ENCODE measurements at regions not wholly inside any gene's neighbourhood (a gene's known extent, or its start where the extent isn't known, plus 50 kb on each side); places are given as distances from the start of the nearest gene placed in this dataset.

DNA sequence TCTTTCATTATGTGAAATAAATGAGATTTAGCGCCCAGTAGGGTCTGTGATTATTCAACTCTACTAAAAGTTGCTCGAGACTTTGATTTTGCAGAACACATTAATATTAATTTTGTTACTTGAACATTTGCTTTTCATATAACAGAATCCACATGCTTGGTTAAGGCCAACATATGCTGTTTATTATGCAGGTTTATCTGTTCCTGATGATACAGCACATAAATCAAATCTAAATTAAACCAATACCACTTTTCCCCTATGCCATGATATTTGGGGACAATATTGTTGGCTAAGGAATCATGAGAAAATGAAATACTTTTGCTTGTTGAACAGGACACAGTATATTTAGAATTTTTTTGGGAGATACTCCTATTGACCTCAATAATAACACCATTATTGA is 291.1 kb downstream of the USP25 start:
- DNase-seq: no peak

DNA sequence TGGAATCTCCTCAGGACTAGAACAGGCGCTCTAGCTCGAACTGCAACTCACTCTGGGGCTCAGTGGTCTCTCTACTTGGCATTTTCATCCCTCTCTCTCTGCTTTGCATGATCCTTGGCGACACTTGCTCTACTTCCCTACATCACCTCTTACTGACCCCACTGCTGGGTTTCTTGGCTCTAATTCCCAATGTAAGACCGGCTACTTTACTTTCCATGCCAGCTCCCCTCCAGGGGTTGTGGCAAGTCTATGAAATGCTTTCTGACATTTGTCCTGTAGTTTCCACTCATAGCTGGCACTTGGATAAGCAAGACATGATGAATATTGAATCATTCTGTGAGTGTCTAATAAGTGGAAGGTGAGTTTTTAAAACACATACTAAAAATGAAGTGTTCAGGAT is 292.3 kb downstream of the USP25 start:
- DNase-seq: no peak

DNA sequence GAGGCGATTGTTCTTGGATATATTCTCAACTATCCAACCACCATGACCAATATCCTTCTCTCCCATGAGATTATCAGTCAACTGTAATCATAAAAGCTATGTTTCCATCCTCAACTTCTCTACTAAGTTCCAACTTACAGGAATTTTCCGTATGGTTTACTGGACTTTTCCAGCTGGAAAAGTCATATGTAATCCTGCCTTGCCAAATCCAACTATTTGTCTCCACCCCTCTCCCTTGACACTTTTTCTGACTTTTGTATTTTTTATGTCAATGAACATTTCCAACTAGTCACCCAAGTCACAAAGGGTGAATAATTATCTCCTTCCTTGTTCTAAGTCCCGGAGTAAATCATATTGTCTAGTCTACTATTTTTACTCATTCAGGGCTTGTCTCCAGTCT is 293.1 kb downstream of the USP25 start:
- DNase-seq: no peak

DNA sequence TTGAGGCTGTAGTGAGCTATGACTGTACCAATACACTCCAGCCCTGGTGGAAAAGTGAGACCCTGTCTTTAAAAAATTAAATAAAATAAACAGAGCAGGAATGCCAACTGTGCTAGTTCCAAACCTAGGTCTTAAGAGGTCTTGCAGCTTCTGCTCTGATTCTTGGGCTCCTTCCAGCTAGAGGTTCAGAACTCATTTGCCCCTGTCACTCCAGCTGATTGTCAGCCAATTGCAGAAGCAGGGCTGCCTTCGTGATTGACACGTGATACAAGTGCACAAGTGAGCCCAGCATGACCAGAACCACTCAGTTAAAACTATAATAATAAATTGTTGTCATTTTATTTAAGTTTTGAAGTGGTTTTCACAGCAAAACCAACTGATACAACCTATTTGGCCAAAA is 298.4 kb downstream of the USP25 start:
- no peak for DNase-seq

DNA sequence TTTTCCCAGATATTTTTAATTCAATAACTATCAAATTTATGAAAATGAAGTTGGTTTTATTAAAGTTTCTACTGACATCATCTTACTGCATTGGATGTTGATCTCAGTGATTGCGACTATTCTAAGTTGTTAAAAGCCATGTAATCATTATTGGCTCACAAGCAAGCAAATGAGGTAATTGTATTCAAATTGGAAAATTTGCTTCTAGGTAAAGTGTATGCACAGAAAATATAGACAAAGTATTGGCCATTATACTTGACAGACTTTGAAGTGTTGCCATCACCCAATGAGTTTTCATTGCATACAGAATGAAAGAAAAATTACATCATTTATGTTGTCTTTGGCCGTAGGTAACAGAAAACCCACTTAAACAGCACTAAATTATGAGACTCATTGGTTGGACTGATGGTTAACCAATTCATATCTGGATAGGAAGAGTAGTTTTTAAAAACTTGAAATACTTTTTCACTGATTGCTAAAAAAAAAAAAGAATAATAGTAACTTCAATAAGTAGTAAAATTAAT is 299.2 kb downstream of the USP25 start:
- DNase-seq: no peak

DNA sequence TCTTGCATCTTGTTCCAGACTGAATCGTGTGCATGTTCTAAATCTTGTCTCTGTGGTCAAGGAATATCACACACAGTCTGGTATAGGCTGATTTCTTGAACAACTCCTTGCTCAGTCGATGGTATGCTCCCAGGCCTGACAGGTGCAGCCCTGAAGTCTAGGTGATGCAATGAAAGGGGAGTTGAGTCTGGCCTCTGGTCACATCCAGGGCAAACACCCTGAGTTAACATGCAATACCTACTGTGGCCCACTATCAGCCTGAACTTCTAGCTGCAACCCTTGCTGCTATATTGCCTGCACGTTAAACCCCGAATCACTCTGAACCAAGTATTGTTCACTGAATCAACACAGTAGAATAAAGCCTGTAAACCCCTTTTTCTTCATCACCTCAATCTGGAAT is 303.4 kb downstream of the USP25 start:
- no peak for DNase-seq

DNA sequence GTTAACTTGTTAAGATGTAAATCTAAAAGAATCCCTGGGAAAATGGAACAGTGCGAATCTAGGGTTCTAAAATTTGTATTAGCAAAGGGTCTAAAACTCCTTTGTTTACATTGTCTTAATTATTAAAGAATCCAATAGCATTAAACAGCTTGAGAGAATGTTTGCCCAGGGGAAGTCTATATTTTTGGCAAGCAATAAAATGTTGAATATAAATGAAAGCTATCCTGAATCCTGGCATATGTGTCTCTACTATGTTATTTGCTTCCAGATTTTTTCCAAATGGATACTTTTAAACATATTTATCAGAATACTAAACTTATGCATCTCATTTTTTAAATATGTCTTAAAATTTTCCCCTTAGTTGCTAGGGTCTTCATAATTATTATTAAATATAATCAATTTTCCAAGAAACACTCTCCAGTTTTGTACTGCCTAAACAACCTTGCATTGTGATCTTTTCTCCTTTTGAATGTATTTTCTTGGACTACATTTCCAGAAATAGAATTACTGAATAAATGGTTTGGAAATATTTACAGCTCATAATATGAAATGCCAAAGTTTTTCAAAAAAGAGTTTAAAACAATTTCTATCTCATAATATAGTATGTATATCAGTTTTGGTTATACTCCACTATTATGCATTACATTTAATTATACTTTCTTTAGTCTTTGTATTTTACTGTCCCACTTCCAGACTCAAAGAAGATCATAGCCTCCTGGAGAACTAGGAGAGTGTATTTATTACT is 304.8 kb downstream of the USP25 start:
- no peak for DNase-seq

DNA sequence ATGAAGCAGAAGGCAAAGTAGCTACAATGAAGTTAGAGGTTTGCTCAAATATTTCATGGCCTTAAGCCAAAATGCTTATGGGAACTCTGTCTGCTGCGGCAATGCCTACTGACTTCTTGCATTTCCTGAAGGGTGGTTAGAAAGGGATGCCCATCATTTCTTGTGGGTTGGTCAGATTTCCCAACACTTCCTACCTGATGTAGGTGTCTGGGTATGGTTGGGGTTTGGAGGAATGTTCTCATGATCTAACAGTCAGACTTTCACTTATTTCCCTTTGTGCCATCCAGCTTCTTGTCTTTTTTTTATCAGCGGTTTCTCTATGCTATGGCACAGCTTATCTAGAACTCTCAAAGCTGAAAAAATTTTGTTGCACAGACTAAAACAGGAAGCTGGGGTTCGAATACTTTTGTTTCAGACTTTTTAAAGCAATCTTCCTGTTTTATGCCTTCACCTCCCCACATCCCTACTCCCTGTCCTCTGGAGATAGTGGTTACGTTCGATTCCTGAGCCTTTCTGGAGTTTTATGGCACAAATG is 307.7 kb downstream of the USP25 start:
- DNase-seq: no peak

DNA sequence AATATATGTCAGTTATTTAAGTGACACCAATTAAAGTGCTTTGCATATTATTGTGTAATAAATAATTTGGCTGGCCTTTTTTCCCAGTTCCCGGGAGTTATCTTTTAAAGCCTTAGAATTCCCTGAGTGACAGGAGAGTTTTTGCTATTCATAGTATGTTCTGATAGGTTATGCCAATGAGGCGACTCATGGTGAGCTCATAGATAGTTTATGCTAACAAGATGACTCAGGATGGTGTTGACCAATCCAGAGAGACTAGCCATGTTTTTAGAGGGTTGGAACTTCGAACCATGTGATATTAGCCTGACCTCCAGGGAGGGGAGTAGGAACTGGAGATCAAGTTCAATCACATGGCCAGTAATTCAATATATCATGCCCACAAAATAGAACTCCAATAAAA is 310.8 kb downstream of the USP25 start:
- DNase-seq: no peak

DNA sequence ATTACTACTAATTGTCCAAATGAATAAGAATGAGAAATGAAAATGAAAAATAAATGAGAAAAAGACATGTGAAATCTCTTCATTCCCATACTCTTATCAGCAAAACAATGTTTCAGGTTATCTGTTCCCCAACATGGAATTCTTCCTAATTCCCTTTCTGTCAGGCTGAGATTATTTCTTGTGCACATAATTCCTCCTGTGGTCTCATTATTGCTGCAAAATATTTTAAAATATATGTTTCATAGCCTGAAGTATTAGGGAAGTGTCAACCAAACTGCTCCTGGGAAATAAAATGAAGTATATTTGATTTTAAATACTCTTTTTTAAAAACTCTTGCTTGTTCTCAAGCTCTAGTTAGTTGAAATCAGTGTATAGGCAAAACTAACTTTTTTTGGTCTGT is 314.9 kb downstream of the USP25 start:
- no peak for DNase-seq

DNA sequence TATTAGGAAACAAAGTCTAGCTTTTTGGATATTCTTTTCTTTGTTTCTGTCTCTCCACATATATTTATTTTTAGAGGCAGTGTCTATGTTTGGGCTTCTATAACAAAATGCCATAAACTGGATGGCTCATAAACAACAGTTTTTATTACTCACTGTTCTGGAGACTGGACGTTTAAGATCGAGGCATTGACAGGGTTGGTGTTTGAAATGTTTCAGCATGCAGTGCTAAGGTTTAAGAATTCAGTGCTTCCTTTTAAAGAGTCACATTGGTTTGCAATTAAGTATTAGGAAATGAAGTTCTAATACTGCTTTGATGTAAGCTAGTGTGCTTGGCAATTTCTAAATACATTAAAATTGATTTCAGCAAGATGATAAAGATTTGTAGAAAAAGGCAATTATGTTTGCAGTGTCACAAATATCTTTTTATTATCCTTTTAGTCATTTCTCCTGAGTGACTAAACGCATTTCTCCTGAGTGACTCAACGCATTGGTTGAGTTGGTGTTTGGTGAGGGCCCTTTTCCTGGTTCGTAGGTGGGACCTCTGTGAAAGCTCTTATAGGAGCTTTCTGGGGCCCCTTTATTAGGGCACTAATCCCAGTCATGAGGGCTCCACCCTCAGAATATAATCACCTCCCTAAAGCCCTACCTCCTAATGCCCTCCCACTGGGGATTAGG is 317.0 kb downstream of the USP25 start:
- DNase-seq: no peak

DNA sequence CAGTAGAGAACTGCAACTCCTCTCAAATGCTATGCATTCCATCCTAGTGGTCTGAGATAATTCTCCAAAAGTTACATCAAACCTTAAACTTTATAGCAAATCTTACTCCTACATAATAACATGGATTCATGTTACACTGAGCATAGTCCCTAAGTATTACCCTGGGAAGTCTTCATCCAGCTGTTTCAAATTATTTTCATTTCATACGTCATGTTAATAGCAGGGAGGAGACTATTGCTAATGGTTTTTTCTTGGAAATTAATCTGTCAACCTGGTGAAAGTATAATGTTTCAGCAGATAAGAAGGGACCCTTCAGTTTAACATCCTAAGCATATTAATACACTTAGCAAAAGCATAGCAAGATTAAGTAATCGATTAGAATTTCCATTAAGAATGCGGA is 318.1 kb downstream of the USP25 start:
- no peak for DNase-seq

DNA sequence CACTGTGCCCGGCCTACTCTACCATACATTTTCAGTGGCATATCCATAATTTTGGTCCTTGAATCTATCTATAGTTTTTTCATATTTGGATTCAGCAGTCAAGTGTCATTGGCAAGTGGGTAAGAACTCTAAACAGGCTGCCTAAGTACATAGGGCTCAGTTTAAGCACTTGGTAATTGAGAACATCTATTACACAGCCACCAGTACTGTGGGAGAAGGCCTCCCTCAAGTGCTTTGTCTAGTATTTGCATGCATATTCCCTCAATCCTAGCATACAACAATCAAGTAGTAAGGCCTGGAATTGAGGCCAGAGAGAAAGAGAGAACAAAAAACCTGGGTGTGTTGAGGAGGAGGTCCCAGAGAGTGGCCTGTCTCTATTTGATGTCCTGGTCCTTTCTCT is 325.2 kb downstream of the USP25 start:
- no peak for DNase-seq

DNA sequence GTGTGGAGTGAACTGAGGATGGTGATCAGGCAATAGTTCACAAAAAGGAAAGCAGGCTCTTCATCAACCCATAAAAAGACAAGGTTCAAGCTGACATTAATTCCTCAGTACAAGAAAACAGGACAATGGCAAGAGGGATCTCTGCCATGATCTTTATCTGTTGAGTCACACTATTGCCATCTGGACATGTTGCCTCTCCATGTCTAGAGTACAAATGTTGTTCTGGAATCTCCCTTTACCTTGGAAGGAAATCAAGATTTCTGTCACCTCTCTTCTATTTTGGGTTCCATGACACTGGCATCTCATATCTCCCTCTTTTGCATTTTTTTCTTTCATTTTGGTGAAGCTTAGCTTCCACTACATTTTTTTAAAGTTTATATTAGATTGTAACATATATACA is 329.1 kb downstream of the USP25 start:
- DNase-seq: no peak

DNA sequence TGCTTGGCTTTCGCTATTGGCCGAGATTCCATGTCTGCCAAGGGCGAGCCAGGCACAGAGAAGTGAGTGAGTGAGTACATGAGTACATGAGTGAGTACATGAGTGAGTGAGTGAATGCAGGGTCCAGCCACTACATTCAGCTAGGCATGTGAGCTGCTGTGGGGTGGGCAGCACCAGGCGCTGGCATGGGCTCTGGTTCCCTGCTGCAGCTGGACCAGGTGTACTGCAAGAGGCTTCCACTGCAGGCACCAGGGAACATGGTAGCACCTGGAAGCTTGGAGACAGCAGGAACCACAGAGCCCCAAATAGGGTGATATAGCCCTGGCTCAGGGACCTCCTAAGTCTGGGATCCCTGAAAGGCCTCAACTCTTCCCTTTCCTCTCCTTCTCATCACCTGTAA is 330.2 kb downstream of the USP25 start:
- DNase-seq: no peak

DNA sequence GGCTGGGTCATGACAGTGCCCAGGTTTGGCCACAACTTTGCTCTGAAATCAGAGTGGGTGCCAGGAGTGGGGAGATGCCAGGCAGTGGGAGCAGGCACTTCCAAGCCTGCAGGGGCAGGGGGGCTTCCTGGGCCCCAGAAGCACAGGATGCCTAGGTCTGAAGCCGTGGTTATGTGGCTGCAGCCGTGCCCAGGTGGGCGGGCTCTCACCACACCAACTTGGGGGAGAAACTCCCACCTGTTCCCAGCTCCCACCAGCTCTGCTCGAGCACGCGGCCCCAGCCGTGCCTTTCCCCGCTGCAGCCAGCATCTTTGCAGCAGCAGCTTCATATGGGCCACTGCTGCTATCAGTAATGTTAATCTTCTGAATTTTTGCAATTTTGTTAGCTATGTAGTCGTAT is 331.4 kb downstream of the USP25 start:
- DNase-seq: no peak

DNA sequence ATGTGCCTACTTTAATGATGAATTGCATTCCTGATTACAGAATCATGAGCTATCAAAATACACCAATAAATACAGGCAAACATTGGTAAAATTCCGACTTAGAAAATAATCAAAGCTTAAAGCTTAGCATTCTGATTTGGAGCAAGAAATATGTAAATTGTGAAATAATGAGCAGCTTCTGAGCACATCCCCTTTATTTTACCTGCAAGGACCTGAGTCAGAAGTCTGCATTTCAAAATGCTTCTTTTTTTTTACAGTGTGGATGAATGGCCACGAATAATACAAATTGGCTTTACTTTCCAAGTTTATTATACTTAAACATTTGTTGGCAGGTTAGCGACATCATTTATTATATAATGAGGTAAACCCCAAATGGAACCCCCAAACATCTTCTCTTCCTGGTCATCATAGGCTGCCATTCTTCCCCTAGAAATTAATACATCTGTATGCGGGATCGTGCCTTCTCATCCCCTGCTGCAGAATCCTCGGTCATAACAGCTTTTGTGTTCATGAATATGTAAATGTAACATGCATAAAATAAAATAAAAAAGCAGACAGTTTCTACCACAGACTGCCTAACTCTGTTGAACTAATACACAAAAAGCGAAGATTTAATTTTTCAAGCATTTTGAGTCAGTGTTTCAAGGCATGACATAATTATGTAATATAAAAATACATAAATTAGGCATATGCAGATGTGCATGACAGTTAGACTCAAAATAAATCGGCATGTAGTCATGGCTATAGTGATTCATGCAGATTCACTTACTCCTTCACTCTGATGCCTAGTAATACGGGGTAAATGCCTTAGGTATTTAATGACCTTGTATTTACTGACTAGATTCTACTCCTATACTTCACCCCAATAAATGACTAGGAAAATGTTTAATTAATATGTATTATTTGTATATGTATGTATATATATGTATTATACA is 339.7 kb downstream of the USP25 start:
- DNase-seq: peak; percentile 86

DNA sequence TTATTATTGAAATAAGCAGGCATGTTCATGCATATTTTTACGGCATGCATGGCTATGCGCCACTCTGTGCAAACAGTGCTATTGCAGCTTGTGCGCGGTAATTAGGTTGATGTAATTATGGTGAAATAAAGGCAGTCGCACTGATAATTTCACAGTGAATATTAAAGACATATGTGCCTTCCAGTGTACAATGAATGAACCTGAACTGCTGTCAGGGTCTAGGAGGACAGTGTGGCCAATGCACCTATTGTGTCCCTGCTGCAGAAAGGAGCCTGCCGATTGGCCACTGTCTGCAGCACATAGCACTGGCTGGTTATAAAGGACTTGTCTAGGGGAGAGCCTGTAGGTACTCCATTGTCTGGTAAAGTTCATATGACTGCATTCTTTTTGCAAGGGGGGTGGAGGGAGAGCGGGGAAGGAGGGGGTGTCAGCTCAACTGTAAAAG is 340.4 kb downstream of the USP25 start:
- DNase-seq: peak; percentile 74

DNA sequence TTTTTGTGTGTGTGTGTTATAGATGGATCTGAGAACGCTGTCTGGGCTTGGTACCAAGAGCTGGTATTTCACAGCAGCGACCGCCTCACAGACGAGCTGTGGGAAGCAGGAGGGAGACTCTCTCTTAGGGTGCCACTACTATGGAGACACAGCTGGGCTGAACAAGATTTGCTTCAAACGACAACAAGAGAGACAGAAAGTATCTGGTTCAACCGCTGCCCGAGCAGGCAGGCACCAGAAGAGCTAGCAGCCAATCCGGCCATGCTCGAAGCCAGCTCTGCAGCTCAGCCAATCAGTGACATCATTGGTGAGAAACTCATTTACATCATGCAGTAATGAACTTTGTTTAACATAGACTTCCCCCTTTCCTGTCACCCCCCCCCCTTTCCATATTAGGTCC is 341.3 kb downstream of the USP25 start:
- DNase-seq: peak; percentile 90

DNA sequence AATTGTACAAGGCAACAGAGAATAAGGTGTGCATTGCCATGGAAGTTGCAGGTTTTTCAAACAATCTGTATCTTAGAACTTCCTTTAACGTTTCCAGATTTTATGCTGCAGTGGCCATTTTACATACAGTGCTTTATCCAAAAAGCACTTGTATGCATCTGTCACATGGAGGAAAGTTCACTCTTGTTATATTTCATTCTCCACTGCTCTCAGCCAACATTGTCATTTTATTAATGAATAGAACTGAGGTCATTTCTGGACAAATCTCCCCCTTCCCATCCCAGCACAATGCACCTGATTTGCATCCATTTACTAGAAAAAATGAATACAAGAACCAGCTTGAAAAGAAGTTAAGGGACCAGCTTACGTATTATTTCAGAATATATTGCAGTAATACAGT is 342.0 kb downstream of the USP25 start:
- peak; percentile 66 for DNase-seq

DNA sequence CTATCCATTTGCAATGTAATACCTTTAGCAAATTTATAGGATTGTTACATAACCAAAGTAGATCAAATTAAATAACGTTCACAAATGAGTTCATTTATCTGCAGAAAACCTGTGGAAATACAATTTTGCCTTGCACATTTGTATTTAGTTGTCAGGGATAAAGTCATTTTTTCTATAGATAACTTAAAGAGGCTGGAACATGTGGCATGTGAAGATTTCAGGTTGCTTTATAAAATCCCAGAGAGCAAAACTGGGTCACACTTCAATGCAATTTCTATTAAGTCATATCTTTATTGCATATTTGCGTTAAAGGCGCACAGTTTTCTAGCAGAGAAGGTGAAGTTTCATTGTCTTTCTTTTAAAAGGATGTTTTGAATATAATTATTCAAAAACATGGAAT is 342.4 kb downstream of the USP25 start:
- DNase-seq: peak; percentile 62

DNA sequence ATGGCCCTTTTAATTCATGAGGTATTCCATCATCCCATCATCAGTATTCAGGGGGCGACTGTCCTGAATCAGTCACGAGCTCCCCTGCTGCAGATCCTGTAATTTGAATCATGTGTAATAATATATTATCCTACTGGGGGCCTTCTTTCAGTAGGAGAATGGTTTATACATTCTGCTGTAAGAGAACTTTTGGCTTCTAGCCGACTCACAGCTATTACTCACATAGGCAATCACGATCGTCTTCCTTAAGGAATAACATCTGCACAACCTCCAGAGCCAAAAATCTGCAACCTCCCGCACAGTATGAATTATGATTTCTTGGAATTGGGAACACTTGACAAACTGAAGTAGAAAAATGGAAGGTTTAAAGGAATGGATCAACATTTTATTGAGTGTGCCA is 343.0 kb downstream of the USP25 start:
- no peak for DNase-seq

DNA sequence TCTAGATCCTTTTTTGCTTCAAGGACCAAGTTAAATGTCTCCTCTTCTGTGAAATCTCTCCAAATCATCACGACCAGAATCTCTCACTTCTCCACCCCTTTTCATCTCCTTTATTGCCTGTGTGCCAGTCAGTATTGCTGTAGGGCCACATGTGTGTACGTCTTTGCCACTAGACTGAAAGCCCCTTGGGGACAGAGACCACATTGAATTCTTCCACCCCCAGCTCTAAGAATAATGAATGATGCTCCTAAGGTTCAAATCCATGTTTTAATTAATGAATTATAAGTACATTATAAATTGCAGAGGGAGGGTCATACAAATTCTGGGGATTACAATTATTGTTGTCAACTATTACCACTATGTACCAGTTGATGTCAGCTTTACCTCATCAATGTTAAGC is 343.8 kb downstream of the USP25 start:
- no peak for DNase-seq

Data from NCI-H526 treated with DMSO at 0.1 percent for 48 hours (cell line).